NB4 (cell line): ENCODE measurements at regions not wholly inside any gene's neighbourhood (a gene's known extent, or its start where the extent isn't known, plus 50 kb on each side); places are given as distances from the start of the nearest gene placed in this dataset.

ENCODE experiments used
- DNase-seq: peaks from one replicate; pipeline ENCODE4 v3.0.0; 2010; ENCODE audit warnings: low read depth
- H3K4me3 ChIP-seq: one replicate; pipeline ENCODE4 v1.5.1; 2011; ENCODE audit warnings: mild to moderate bottlenecking, low read depth, low read length, moderate library complexity
- CTCF ChIP-seq: IDR thresholded peaks from one replicate; pipeline ENCODE4 v1.5.1; 2012; ENCODE audit warnings: low read depth, low read length
- MAX ChIP-seq: IDR thresholded peaks from 2 replicates; pipeline ENCODE4 v1.6.1; 2011; ENCODE audit warnings: low read depth, low read length
- MYC ChIP-seq: IDR thresholded peaks from 2 replicates; pipeline ENCODE4 v1.6.1; 2011; ENCODE audit warnings: low read depth, low read length
- POLR2A ChIP-seq: IDR thresholded peaks from 2 replicates; pipeline ENCODE4 v1.6.1; 2011; ENCODE audit warnings: mild to moderate bottlenecking; ENCODE audit not compliant: insufficient read length; ENCODE audit errors: extremely low read depth

- no peak overlapping the region for H3K4me3 ChIP-seq
- no peak for DNase-seq
- TF ChIP-seq POLR2A (no peak), MAX (no peak), MYC (no peak), CTCF (no peak)
These were observed 72.0 kb upstream of the JAG1 start for GRCh38 chr20:10745790-10746189.

GRCh38 chr20:10747019-10747418, 73.2 kb upstream of the JAG1 start:
- no peak for DNase-seq
- TF ChIP-seq MYC: no peak
- no peak for TF ChIP-seq CTCF
- no peak for TF ChIP-seq POLR2A
- no peak for TF ChIP-seq MAX
- H3K4me3 ChIP-seq: no peak overlapping the region

GRCh38 chr20:10749084-10749483, 75.3 kb upstream of the JAG1 start:
- TF ChIP-seq POLR2A (no peak), MAX (no peak), MYC (no peak), CTCF (no peak)
- H3K4me3 ChIP-seq: no peak overlapping the region
- DNase-seq: no peak

- H3K4me3 ChIP-seq: no peak overlapping the region
- no peak for TF ChIP-seq CTCF
- TF ChIP-seq POLR2A: no peak
- no peak for TF ChIP-seq MYC
- no peak for TF ChIP-seq MAX
- DNase-seq: no peak
These were observed 78.4 kb upstream of the JAG1 start for GRCh38 chr20:10752206-10752605.

GRCh38 chr20:10754824-10755223, 81.0 kb upstream of the JAG1 start:
- TF ChIP-seq CTCF (no peak), MAX (no peak), POLR2A (no peak), MYC (no peak)
- no peak overlapping the region for H3K4me3 ChIP-seq
- no peak for DNase-seq

GRCh38 chr20:10758446-10758845, 84.6 kb upstream of the JAG1 start:
- H3K4me3 ChIP-seq: no peak overlapping the region
- TF ChIP-seq POLR2A (no peak), CTCF (no peak), MYC (no peak), MAX (no peak)
- DNase-seq: no peak
